Loucy (cell line): ENCODE measurements at regions not wholly inside any gene's neighbourhood (a gene's known extent, or its start where the extent isn't known, plus 50 kb on each side); places are given as distances from the start of the nearest gene placed in this dataset.

Experiments used
- CTCF ChIP-seq: fragments of 200-600 bp; sonication (generic); conservative IDR thresholded peaks from 2 replicates; pipeline ENCODE4 v1.5.1; 2014; ENCODE audit warnings: mild to moderate bottlenecking, antibody characterized with exemption, low read length
- EZH2phosphoT487 ChIP-seq: fragments of 200-600 bp; IDR thresholded peaks from 2 replicates; pipeline ENCODE4 v1.6.1; 2018; ENCODE audit warnings: antibody characterized with exemption, mild to moderate bottlenecking, moderate library complexity, borderline replicate concordance

- no peak for TF ChIP-seq CTCF
- no peak for TF ChIP-seq EZH2phosphoT487
These were observed 363.6 kb downstream of the RFPL4B start for GRCh38 chr6:112710710-112711109.
